ENCODE measurements at regions not wholly inside any gene's neighbourhood (a gene's known extent, or its start where the extent isn't known, plus 50 kb on each side); places are given as distances from the start of the nearest gene placed in this dataset.

GRCh38 chr10:59085711-59086502 is 90.5 kb upstream of the PHYHIPL start:
- ATAC-seq: no peak
- CTCF ChIA-PET: interaction anchor here (0.9 to 1.0 kb wide), 2 partner anchors 41 to 97 kb away, joined by 3 read pairs; no protein-coding TSS in a partner anchor

GRCh38 chr10:59087486-59087885 is 89.0 kb upstream of the PHYHIPL start:
- Histone ChIP-seq H3K27ac (no peak overlapping the region), H3K4me3 (no peak overlapping the region), H3K9me3 (no peaks in the 10 kb centered on the region), H3K4me1 (no peaks in the 10 kb centered on the region), H3K4me2 (no peak overlapping the region)
- ATAC-seq (no peak), FAIRE-seq (no peak), DNase-seq (ENCODE audit: low read depth in 1 of 2, low spot score in 1 of 2) (no peak)
- ChIA-PET CTCF (no interaction called here), POLR2A (no interaction called here)
- TF ChIP-seq RNF2 (IDR thresholded peaks at IDR 0.05; ENCODE audit: borderline replicate concordance, low read depth): no peak
- TF ChIP-seq ZFP36 (IDR thresholded peaks at IDR 0.05; ENCODE audit: borderline replicate concordance, partially characterized antibody): no peak
- TF ChIP-seq ZSCAN20 (CRISPR knock-in tag; IDR thresholded peaks at IDR 0.05): no peak
- TF ChIP-seq MYC (IDR thresholded peaks at IDR 0.05; ENCODE audit: borderline replicate concordance, low read length): no peak
- TF ChIP-seq BHLHE40 (IDR thresholded peaks at IDR 0.05; ENCODE audit: low read depth, low read length): no peak
- TF ChIP-seq HDAC2 (IDR thresholded peaks at IDR 0.05): no peak
- TF ChIP-seq GATA3 (IDR thresholded peaks at IDR 0.05; ENCODE audit: borderline replicate concordance): no peak
- TF ChIP-seq JUNB (IDR thresholded peaks at IDR 0.05): no peak
- TF ChIP-seq TFCP2L1 (CRISPR knock-in tag; IDR thresholded peaks at IDR 0.05): no peak
- no peak for TF ChIP-seq MAZ (IDR thresholded peaks at IDR 0.05; ENCODE audit: borderline replicate concordance, low read depth, low read length)
- TF ChIP-seq NPAS2 (CRISPR knock-in tag; IDR thresholded peaks at IDR 0.05; ENCODE audit: borderline replicate concordance): no peak
- no peak for TF ChIP-seq ESRRA (IDR thresholded peaks at IDR 0.05; ENCODE audit: borderline replicate concordance, low read length)
- TF ChIP-seq HOXB5 (CRISPR knock-in tag; IDR thresholded peaks at IDR 0.05): no peak
- TF ChIP-seq KDM1A (IDR thresholded peaks at IDR 0.05; ENCODE audit: low read depth): no peak

More at GRCh38 chr10:59085711-59086502, 90.5 kb upstream of the PHYHIPL start:
- POLR2A ChIA-PET: no interaction called here
- 66% methylated on average over 6 of the region's 6 CpGs for WGBS (ENCODE audit: missing lambda C conversion rate)
- Histone ChIP-seq H3K9me3 (no peaks in the 10 kb centered on the region), H3K27ac (no peak overlapping the region), H3K4me2 (no peak overlapping the region), H3K4me3 (no peak overlapping the region), H3K4me1 (no peaks in the 10 kb centered on the region)
- DNase-seq (ENCODE audit: low read depth in 1 of 2, low spot score in 1 of 2) (no peak), FAIRE-seq (no peak)
- TF ChIP-seq PBX3 (IDR thresholded peaks at IDR 0.05): no peak
- TF ChIP-seq NPAS2 (CRISPR knock-in tag; IDR thresholded peaks at IDR 0.05; ENCODE audit: borderline replicate concordance): no peak
- no peak for TF ChIP-seq POLR2A (IDR thresholded peaks at IDR 0.05; ENCODE audit: low read length)
- TF ChIP-seq ATOH8 (CRISPR knock-in tag; IDR thresholded peaks at IDR 0.05; ENCODE audit: low read depth): no peak
- no peak for TF ChIP-seq SMC3 (IDR thresholded peaks at IDR 0.05)
- TF ChIP-seq RARB (CRISPR knock-in tag; IDR thresholded peaks at IDR 0.05): no peak
- TF ChIP-seq ELK1 (IDR thresholded peaks at IDR 0.05; ENCODE audit: low read depth, low read length): no peak
- TF ChIP-seq REST (IDR thresholded peaks at IDR 0.05): no peak
- TF ChIP-seq MAFK (IDR thresholded peaks at IDR 0.05; ENCODE audit: partially characterized antibody): no peak
- no peak for TF ChIP-seq RNF2 (IDR thresholded peaks at IDR 0.05; ENCODE audit: borderline replicate concordance, low read depth)
- no peak for TF ChIP-seq ZNF302 (CRISPR knock-in tag; IDR thresholded peaks at IDR 0.05)
- TF ChIP-seq TP53 (CRISPR knock-in tag; IDR thresholded peaks at IDR 0.05): no peak
- no peak for TF ChIP-seq HOXB13 (CRISPR knock-in tag; IDR thresholded peaks at IDR 0.05; ENCODE audit: low read depth)
